ENCODE measurements at regions not wholly inside any gene's neighbourhood (a gene's known extent, or its start where the extent isn't known, plus 50 kb on each side); places are given as distances from the start of the nearest gene placed in this dataset.
"Not testable (repeated sequence)": the region's sequence is repeated elsewhere in the genome, so short reads cannot be mapped to it uniquely, and the experiment has no call there.

DNA sequence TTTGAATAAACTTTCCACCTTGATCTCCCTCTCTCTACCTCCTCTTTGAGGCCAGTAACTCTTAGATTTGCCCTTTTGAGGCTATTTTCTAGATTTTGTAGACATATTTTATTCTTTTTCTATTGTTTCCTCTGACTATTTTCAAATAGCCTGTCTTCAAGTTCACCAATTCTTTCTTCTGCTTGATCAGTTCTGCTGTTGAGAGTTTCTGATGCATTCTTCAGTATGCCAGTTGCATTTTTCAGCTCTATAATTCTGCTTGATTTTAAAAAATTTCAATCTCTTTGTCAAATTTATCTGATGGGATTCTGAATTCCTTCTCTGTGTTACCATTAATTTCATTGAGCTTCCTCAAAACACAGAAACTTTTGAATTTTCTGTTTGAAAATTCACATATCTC is 257.5 kb downstream of the HAPSTR1 start:
- no peak for DNase-seq

DNA sequence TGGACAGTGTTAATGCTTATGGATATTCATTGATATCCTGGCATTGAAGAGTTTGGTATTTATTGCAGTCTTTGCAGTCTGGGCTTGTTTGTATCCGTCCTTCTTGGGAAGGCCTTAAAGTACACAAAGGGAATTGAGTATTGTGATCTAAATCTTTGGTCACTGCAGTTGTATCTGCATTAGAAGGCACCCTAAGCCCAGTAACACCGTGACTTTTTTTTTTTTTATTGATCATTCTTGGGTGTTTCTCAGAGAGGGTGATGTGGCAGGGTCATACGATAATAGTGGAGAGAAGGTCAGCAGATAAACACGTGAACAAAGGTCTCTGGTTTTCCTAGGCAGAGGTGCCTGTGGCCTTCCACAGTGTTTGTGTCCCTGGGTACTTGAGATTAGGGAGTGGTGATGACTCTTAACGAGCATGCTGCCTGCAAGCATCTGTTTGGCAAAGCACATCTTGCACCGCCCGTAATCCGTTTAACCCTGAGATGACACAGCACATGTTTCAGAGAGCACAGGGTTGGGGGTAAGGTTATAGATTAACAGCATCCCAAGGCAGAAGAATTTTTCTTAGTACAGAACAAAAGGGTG is 258.0 kb downstream of the HAPSTR1 start:
- DNase-seq, result not testable (repeated sequence)

DNA sequence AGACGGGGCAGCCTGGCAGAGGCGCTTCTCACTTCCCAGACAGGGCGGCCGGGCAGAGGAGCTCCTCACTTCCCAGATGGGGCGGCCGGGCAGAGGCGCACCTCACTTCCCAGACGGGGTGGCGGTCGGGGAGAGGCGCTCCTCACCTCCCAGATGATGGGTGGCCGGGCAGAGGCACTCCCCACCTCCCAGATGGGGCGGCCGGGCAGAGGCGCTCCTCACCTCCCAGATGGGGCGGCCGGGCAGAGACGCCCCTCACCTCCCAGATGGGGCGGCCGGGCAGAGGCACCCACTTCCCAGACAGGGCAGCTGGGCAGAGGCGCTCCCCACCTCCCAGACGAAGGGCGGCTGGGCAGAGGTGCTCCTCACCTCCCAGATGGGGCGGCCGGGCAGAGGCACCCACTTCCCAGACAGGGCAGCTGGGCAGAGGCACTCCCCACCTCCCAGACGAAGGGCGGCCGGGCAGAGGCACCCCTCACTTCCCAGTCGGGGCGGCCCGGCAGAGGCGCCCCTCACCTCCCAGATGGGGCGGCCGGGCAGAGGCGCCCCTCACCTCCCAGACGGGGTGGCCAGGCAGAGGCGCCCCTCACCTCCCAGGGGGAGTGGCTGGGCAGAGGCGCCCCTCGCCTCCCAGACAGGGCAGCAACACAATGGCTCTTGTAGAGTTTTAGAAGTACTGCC is 258.8 kb downstream of the HAPSTR1 start:
- not testable (repeated sequence) for DNase-seq

DNA sequence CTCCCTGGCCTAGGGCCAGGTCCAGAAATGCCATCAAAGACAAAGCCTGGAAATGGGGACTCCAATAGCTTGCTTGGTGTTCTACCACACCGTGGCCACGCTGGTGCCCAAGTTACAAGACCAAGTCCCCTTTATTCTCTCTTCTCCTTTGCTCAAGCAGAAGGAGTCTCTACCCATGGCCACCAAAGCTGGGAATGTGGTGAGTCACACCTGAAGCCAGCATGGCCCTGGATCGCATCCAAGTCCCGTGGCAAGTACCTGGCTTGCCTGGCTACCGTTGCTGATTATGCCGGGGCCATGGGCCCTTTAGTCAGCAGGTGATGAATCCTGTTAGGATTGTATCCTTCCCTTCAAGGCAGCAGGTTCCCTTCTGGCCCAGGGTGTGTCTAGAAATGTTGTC is 260.0 kb downstream of the HAPSTR1 start:
- no peak for DNase-seq

DNA sequence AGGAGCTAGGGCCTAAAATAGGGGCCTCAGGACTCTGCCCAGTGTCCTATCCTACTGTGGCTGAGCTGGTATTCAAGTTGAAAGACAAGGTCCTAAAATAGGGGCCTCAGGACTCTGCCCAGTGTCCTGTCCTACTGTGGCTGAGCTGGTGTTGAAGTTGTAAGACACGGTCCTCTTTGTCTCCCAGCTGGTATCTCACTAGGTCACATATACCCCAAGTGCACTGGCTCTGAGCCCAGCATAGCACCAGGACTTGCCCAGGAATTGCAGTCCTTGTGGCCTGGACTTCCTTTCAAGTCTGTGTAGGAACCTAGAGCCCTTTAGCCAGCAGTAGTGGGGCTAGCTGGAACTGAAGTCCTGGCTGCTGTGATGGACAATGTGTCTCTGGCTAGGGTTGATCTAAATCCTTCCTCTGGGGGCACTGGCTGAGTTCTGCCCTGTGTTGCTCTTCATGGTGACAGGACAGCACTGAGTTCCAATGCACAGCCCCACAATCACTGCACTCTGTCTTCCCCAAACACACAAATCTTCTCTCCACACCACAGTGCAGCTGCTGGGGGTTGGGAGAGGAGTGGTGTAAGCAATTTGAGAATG is 260.5 kb downstream of the HAPSTR1 start:
- no peak for DNase-seq

DNA sequence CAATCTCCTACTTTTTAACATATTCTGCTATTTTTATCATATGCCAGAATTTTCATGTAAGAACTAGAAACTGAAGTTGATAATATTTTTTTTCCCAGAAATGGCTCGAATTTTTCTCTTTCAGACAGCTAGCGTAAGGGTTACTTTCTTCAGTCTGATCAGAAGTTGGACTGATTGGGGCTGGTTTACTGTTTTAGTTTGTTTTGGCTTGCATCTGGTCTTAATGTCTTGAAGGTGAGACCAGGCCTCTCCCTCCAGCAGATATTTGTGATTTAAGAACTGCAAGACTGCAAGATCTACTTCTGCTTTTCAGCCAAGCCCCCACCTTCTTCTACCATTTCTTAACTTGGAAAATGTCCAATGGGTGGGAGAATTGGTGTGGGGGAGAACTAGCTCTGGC is 266.4 kb downstream of the HAPSTR1 start:
- DNase-seq, result no peak

DNA sequence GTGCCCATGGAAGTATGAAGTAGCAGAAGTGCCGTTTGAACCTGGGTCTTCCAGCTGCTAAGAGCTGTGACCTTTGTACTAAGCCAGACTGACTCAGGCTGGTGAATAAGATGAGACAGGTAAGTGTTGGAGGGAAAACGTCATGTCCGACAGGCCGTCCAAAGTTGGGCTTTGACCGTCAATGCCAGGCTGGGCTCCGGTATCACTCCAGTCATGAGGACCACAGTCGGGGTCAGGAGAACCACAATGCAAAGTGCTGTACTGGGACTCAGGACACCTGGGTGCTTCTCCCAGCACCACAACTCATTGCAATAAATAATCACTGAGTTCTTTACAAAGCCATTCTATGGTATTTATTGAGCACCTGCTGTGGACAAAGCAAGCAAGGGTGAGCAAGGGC is 268.6 kb downstream of the HAPSTR1 start:
- no peak for DNase-seq

DNA sequence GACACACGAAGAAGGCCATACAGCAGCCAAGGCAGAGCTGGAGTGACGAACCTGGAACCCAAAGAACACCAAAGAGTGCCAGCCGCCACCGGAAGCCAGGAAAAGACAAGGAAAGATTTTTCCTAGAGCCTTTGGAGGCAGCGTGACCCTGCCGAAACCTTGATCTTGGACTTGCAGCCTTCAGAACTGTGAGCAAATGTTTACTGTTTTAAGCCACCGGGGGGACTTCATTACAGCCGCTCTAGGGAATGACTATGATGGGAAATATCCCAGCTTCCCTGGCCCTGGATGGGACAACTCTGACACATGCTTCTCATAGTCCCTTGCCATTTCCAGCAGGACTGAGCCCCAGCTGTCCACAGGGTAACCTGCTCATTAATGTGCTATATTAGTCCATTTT is 270.6 kb downstream of the HAPSTR1 start:
- no peak for DNase-seq

DNA sequence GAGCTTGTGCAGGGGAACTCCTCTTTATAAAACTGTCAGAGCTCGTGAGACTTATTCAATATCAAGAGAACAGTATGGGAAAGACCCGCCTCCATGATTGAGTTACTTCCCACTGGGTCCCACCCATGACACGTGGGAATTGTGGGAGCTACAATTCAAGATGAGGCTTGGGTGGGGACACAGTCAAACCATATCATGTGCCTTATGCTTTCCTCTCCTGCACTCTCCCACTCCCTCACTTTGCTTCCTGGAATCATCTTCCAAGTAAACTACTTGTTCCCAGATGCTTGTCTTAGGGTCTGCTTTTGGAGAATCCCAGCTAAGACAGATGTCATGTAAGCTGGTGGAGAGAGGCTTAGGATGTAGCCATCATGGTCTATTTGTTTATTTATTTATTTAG is 271.2 kb downstream of the HAPSTR1 start:
- no peak for DNase-seq

DNA sequence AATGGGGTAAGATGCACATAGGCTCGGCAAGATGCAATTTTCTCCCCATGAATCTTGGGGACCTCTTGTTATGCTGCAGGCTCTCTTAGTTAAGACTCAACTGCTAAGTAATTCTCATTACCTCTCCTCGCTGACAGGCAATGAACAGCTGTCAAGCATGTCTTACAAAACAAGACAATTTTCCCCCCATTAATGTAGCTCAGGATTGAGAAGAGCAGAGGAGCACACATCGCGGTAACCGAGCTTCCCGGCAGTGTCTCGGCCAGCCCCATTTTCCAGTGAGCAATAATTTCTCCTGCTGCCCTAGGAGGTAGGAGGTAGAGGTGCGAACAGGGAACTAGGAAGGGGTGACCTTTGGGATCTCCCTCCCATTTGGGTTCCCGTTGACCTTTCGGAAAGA is 272.1 kb downstream of the HAPSTR1 start:
- DNase-seq, result no peak

DNA sequence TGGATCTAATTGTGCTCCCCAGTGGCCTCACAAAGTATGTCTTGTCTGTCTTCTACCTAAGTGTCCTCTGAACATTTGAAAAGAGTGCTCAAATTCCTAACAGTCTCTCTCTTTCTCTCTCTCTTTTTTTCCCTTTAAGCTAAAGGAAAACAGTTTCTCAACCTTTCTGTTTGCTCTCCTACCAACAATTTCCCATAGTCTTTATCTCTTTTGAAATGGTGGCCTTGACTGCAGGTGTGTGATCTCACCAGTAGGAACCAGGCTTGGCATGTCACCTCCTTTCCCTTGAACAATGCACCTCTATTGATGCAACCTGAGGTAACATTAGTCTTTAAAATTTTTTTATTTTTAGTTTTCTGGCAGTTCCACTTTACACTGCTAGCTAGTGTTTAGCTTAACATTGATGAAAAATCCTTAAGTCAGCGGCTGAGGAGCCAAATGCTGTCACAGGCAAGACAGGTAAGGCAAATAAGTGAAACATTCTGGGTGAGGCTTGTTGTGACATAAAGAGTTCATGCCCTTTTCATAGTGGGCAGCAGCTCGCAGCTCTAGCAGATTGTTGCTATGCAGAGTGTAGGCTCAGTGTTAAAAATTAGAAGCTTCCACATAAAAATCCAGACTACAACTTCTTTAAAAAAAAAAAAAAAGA is 273.4 kb downstream of the HAPSTR1 start:
- DNase-seq, result no peak

DNA sequence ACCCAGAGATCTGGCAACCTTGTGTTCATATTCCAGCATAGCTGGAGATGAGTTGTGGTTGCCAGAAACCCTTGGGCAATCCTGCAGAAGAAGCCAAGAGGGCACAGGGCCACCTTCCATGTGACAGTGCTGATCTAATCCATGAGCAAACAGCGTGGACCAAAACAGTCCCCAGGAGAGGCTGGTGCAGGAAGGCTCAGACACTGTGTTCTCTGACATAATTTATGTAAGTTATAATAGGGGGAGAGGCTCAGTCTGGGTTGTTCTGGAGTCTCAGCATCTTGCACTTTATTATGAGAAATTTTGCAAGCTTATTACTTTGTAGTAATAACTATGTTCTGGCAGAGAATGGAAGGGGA is 273.9 kb downstream of the HAPSTR1 start:
- no peak for DNase-seq

DNA sequence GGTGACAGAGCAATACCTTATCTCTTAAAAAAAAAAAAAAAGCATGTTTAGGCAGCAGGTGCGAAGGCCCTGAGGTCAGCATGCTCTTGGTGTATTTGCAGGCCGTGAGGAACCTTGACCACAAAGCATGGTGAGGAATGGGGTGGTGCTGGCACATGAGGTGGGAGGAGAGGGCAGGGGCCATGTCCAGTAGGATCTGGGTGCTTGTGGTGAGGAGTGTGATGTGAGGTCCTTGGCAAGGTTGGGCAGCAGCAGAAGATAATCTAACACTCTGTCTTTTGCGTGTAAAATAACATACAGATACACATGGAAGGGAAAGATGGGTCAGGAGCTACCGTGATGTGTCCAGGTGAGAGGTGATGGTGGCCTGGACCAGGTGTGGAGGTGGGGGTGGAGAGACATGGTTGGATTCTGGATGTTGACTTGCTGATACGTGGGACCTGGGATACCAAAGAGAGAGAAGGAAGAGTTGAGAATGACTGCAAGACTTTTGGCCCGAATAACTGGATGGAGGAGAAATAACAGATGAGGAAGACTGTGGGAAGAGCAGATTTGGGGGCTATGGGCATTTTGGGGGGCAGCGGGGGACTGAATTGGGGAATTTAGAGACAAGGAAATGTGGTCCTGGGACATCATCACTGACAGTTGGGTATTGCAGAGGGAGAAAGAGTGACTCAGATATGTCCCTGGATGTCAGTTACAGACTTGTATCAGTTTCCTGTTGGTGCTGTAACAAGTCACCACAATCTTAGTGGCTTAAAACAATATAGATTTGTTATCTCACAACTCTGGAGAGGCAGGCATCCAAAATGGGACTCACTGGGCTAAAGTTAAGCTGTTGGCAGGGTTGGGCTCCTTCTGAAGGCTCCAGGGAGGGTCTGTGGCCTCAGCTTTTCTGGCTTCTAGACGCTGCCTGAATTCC is 274.9 kb downstream of the HAPSTR1 start:
- DNase-seq, result no peak

DNA sequence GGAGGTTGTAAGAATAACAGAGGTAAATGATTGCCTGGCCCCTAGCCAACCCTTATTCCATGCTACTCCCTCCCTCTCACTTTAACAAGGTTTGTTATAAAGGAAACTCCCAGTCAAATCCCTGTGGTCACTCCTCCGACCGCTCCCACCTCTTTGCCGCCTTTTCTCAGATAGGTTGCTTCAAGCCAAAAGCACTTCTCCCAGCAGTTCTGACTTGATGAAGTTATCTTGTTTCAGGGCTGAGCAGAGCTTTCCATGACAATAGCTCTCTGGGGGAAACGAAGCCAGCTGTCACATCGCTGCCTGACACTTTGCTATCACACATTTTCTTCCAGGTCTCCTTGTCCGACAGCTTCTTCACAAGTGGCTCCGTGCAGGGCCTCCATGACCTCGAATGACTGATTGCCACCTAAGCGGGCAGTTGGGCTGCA is 278.6 kb downstream of the HAPSTR1 start:
- DNase-seq, result no peak

DNA sequence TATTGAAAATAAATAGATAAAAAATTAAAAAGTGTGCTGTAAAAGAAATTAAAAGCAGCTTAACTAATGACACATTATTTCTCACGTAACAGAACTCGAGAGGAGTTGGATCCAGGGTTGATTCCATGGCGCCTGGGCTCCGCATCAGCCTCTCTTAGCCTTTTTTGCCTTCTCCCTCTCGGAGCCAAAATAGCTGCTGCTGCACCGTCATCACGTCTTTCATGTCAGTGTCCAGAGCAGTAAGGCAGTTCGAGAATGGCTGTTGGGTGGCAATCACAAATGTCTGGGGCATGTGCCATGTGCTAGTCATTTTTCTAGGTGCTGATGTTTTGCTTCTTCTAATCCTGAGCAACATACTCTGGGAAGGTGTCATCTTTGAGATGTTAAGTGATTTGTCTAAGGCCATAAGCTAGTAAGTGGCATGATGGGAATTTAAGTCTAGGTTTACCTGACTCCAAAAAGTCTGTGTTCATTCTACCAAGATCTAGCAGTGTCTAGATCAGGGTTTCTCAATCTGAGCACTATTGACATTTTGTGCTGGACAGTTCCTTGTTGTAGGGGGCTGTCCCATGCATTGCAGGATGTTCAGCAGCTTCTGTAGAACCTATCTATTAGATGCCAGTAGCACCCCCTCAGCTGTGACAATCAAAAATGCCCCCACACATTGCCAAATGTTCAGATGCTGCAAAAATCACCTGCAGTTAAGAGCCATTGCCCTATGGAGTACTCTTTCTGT is 280.4 kb downstream of the HAPSTR1 start:
- DNase-seq, result no peak

DNA sequence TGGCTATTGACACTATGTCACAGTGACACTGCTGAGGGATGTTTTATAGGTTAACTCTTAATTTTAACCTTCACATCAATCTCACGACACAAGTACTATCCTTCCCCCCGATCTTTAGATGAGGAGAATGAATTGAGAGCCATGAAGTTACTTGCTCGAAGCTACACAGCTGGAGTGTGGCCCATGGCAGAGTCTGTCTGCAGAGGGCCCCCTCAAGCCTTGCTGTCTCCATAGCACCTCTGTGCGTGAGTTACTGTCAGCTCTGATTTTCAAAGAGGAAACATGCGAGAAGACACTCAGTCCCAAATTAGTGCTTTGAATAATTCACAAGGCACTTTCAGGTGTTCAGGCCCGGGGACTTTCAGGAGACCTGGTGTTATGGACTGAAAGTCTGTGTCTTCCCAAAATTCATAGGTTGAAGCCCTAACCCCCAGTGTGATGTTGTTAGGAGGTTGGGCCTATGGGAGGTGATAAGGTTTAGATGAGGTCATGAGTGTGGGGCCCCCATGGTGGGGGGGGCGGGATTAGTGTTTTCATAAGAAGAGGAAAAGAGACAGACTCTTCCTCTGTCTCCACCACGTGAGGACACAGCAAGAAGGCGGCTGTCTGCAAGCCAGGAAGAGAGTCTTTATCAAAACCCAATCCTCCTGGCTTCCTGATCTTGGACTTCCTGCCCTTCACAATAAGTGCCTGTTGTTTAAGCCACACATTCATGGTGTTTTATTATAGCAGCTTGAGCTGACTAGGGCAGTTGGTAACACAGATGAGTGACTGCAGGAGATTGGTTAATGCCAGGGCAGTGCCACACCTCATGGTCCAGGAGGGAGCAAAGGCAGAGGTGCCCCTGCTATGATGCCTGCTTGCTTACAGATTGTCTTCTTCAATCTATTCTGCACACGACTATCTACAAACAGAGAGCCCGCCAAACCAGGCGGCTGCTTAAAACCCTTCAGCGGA is 281.8 kb downstream of the HAPSTR1 start:
- DNase-seq, result no peak

DNA sequence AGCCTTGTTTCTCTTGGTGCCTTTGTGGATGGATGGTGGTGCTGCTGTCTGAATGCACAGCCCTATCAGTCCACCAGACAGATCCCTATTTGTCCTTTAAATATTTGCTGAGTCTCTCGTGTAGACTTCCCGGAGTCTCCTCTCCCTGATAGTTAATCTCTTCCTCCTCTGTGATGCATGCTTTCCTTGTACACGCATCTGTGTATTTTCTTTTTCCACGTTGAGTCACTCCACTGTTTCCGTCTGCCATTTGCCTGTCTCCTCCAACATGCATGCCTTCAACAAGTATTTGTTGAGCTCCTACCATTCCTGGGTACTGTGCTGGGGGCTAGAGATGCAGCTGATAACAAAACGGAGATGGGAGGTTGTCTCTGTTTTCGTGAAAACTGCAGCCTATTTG is 282.6 kb downstream of the HAPSTR1 start:
- DNase-seq, result no peak

DNA sequence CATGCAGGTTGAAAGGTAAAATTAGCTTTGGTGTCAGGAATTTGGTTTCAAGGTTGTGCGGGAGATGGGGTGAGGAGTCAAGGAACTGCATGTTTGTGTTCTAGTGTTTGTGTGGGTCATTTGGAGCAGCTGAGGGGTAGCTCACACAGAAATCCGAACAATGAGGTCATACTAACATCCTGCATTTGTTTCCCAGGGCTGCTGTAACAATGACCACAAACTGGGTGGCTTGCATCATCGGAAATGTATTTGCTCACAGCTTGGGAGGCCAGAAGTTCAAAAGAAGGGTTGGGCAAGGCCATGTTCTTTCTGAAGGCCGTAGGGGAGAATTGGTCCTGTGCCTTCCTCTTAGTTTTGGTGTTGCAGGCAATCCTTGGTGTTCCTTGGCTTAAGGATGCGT is 287.4 kb downstream of the HAPSTR1 start:
- peak; percentile 41 for DNase-seq

DNA sequence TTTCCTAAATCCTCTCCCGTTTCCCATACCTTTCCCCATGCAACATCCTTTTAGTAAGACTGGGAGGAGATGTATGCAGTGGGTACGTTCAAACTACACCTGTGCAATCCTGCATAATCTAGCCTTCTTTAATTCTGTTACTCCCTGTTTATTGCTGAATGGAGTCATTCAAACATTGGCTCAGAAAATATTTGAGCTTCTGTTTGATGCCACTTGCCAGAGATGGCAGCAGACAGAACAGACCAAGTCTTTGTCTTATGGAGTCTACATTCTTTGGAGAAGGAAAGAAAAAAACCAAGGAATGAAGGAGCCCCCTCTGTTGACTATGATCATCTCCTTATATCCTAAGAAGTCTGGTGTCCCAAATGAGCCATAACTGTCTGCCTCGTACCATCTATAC is 288.8 kb downstream of the HAPSTR1 start:
- no peak for DNase-seq

DNA sequence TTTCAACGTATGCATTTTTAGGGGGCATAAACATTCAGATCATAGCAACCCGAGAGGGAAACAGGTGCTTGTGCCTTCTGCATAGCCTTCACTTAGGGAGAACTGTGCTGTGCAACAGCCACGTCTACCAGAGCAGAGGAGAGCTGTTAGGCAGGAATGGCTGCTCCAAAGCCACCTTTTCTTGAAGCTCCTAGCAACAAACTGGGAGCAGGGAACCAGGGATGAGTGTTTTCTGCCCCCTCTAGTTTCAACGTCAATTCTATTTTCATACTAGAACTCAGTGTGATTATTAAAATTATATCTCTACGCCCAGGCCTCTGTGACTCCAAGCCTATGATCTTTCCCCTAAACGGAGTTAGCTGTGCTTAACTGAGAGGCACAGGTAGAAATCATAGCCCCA is 290.0 kb downstream of the HAPSTR1 start:
- no peak for DNase-seq

DNA sequence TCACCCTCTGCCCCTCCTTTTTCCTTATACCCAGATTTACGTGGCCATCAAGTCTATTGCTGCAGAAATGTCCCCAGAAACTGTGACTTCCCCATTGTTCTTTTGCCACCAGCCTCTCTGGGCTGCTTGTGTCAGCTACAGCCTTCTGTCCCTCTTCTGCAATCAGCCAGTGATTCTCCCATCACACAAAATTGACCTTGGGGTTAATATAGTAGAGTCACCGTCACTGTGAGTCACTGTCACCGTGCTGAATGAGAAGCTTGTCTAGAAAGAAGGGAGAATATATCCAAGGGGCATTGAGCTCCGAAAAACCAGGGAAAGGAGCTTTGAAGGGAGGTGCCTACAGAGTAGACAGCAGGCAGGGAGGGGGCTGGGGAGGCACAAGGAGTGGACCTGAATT is 290.5 kb downstream of the HAPSTR1 start:
- DNase-seq, result no peak

All from GF-D8 (cell line).